Natural killer cell (primary cell): ENCODE measurements at regions not wholly inside any gene's neighbourhood (a gene's known extent, or its start where the extent isn't known, plus 50 kb on each side); places are given as distances from the start of the nearest gene placed in this dataset.

ENCODE experiments used
- ATAC-seq, 3 donors: fragments of 150-1000 bp in 2 of 3; fragments of 200-7000 bp in 1 of 3; cut with Tn5 transposase; 1 replicate in 1 of 3; 2 replicates in 2 of 3; pipeline ENCODE4 v1.10.0; 2021; ENCODE audit warnings: mild to moderate bottlenecking in 2 of 3, moderate library complexity in 2 of 3
- DNase-seq, 2 donors: peaks; one replicate each; pipeline versions ENCODE4 v3.0.0 to v3.0.0-alpha.2; 2013 to 2021; ENCODE audit warnings: mixed read lengths in 1 of 2
- H3K27ac ChIP-seq: one replicate; pipeline ENCODE4 v1.5.1; 2013; ENCODE audit warnings: mild to moderate bottlenecking, low read length
- H3K27me3 ChIP-seq: one replicate; pipeline ENCODE4 v1.6.1; 2013; ENCODE audit warnings: low read length; ENCODE audit not compliant: control insufficient read depth, insufficient read depth
- H3K36me3 ChIP-seq: one replicate; pipeline ENCODE4 v1.6.1; 2013; ENCODE audit warnings: low read length; ENCODE audit not compliant: control insufficient read depth, insufficient read depth
- H3K4me1 ChIP-seq: one replicate; pipeline ENCODE4 v1.6.1; 2013; ENCODE audit warnings: low read length; ENCODE audit not compliant: control insufficient read depth, insufficient read depth
- H3K4me3 ChIP-seq: one replicate; pipeline ENCODE4 v1.5.1; 2013; ENCODE audit warnings: low read length
- H3K9me3 ChIP-seq: one replicate; pipeline ENCODE4 v1.6.1; 2013; ENCODE audit warnings: low read length; ENCODE audit not compliant: control insufficient read depth, insufficient read depth
- H3K27ac Mint-ChIP-seq, 2 donors: one replicate each; pipeline ENCODE4 v1.8.0; 2022; ENCODE audit warnings: mild to moderate bottlenecking in 2 of 2, mixed read lengths in 2 of 2, moderate library complexity in 1 of 2
- H3K27me3 Mint-ChIP-seq, 2 donors: one replicate each; pipeline ENCODE4 v1.8.0; 2022; ENCODE audit warnings: low read depth in 2 of 2, mixed read lengths in 2 of 2
- H3K36me3 Mint-ChIP-seq: one replicate; pipeline ENCODE4 v1.8.0; 2022; ENCODE audit warnings: mixed read lengths
- H3K4me1 Mint-ChIP-seq, 2 donors: one replicate each; pipeline ENCODE4 v1.8.0; 2022; ENCODE audit warnings: mixed read lengths in 2 of 2
- H3K4me3 Mint-ChIP-seq: one replicate; pipeline ENCODE4 v1.8.0; 2022; ENCODE audit warnings: mild to moderate bottlenecking, moderate library complexity, mixed read lengths
- H3K9me3 Mint-ChIP-seq, 2 donors: one replicate each; pipeline ENCODE4 v1.8.0; 2022; ENCODE audit warnings: mixed read lengths in 2 of 2
- CTCF ChIP-seq: fragments of 200-600 bp; IDR thresholded peaks from one replicate; pipeline ENCODE4 v1.8.0; 2022; ENCODE audit warnings: antibody characterized with exemption
- WGBS: methylation state at CpG from one replicate; pipeline ENCODE4 v1.1.7; 2013; ENCODE audit warnings: missing lambda C conversion rate; ENCODE audit not compliant: insufficient coverage; 5-methylcytosine and 5-hydroxymethylcytosine counted together
- intact Hi-C: fragments of 100-400 bp; cut with micrococcal nuclease; formaldehyde crosslinking; loops from one replicate; pipeline ENCODE4 v1.14.2; 2022

- no peak overlapping the region for H3K4me3 Mint-ChIP-seq
- no peak for ATAC-seq
- H3K27ac Mint-ChIP-seq, result no peak overlapping the region
- TF ChIP-seq CTCF, result no peak
- no peaks in the 10 kb centered on the region for H3K36me3 Mint-ChIP-seq
- Histone ChIP-seq H3K27me3 (no peaks in the 10 kb centered on the region), H3K4me3 (no peak overlapping the region), H3K27ac (no peak overlapping the region), H3K36me3 (no peaks in the 10 kb centered on the region), H3K9me3 (peaks cover 4% of the 10 kb centered on the region), H3K4me1 (no peaks in the 10 kb centered on the region)
- intact Hi-C loops, result no loop called here
- H3K4me1 Mint-ChIP-seq, result no peaks in the 10 kb centered on the region
- 67% methylated on average over 3 of the region's 3 CpGs for WGBS
- no peaks in the 10 kb centered on the region for H3K27me3 Mint-ChIP-seq
- peaks cover 15 to 18% of the 10 kb centered on the region in 2 donors for H3K9me3 Mint-ChIP-seq
- DNase-seq, result no peak
Measured at GRCh38 chr18:42508683-42509296, 553.8 kb downstream of the PIK3C3 start.

- Mint-ChIP-seq H3K4me1 (no peaks in the 10 kb centered on the region), H3K27me3 (no peaks in the 10 kb centered on the region), H3K36me3 (no peaks in the 10 kb centered on the region), H3K4me3 (no peak overlapping the region), H3K27ac (no peak overlapping the region), H3K9me3 (peaks cover 16 to 21% of the 10 kb centered on the region in 2 donors)
- Histone ChIP-seq H3K27ac (no peak overlapping the region), H3K4me1 (no peaks in the 10 kb centered on the region), H3K36me3 (no peaks in the 10 kb centered on the region), H3K4me3 (no peak overlapping the region), H3K9me3 (peaks cover 4% of the 10 kb centered on the region), H3K27me3 (no peaks in the 10 kb centered on the region)
- DNase-seq, result no peak
- ATAC-seq, result no peak
- 100% methylated on average over 1 of the region's 1 CpG for WGBS
- intact Hi-C loops, result no loop called here
- no peak for TF ChIP-seq CTCF
Measured at GRCh38 chr18:42509750-42510415, 554.8 kb downstream of the PIK3C3 start.

GRCh38 chr18:42510540-42510939, 555.5 kb downstream of the PIK3C3 start:
- Histone ChIP-seq H3K27me3 (no peaks in the 10 kb centered on the region), H3K9me3 (peaks cover 4% of the 10 kb centered on the region), H3K4me3 (no peak overlapping the region), H3K27ac (no peak overlapping the region), H3K36me3 (no peaks in the 10 kb centered on the region), H3K4me1 (no peaks in the 10 kb centered on the region)
- ATAC-seq (no peak), DNase-seq (no peak)
- Mint-ChIP-seq H3K9me3 (peaks cover 19 to 21% of the 10 kb centered on the region in 2 donors), H3K27ac (no peak overlapping the region), H3K4me1 (no peaks in the 10 kb centered on the region), H3K27me3 (no peaks in the 10 kb centered on the region), H3K36me3 (no peaks in the 10 kb centered on the region), H3K4me3 (no peak overlapping the region)
- TF ChIP-seq CTCF, result no peak
- intact Hi-C loops, result no loop called here

- peaks cover 4% of the 10 kb centered on the region for H3K9me3 ChIP-seq
- Mint-ChIP-seq H3K9me3 (peaks cover 13 to 17% of the 10 kb centered on the region in 2 donors), H3K4me3 (no peak overlapping the region), H3K4me1 (no peaks in the 10 kb centered on the region), H3K27me3 (no peaks in the 10 kb centered on the region), H3K36me3 (no peaks in the 10 kb centered on the region), H3K27ac (no peak overlapping the region)
- no peaks in the 10 kb centered on the region for H3K36me3 ChIP-seq
- H3K4me1 ChIP-seq, result no peaks in the 10 kb centered on the region
- ATAC-seq, result no peak
- H3K27me3 ChIP-seq, result no peaks in the 10 kb centered on the region
- intact Hi-C loops, result no loop called here
- no peak for DNase-seq
- no CpG with 5 or more reads among the region's 1 CpG for WGBS
- H3K4me3 ChIP-seq, result no peak overlapping the region
- H3K27ac ChIP-seq, result no peak overlapping the region
- no peak for TF ChIP-seq CTCF
Measured at GRCh38 chr18:42513441-42513840, 558.4 kb downstream of the PIK3C3 start.
